ENCODE measurements at regions not wholly inside any gene's neighbourhood (a gene's known extent, or its start where the extent isn't known, plus 50 kb on each side); places are given as distances from the start of the nearest gene placed in this dataset.

DNA sequence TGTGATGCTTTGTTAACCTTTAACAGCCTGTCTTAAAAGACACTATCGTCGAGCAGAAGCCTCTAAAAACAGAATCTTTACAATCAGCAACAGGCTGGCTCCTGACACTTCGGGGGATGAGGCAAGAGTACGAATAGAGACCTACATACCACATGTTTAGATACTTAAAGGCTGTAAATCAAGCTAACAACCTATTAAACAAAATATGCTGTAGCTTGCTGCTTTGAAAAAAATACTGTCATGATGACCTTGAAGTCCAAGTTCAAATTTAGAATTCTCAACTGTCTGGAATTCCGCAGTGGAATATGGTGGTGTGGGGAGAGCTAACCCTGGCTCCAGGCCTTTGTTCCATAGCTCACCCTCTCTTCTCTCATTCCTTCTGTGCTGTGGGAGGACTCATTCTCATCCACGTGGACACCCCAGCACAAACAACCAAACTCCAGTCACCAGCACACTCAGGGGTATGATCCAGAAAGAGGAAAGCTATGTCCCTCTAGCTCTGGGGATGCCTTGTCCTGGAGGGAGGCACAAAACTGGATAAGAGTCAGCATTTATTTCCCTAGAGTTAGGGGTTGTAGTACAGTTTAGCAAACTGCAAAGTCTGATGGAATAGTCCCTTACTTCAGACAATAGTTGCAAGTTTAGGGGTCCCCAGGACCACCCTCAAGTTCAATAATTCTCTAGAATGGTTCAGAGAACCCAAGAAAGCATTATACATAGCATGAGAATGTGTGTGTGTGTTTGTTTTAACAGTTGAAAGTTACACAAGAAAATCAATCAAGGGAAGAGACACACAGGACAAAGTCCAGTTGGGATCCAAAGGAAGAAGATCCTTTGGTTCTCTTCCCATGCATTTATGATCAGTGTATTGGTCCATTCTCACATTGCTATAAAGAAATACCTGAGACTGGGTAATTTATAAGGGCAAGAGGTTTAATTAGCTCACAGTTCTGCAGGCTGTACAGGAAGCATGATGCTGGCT lies 196.1 kb upstream of the SVIL start:
- H2BK120ac ChIP-seq (ENCODE audit: low read depth, low read length, poor library complexity, severe bottlenecking), result no peak overlapping the region
- peaks cover 17% of the 10 kb centered on the region for H3K27me3 Mint-ChIP-seq (ENCODE audit: low read depth)
- H2AK5ac ChIP-seq (ENCODE audit: insufficient read length, low read length), result no peak overlapping the region
- TF ChIP-seq, protein P1, sequence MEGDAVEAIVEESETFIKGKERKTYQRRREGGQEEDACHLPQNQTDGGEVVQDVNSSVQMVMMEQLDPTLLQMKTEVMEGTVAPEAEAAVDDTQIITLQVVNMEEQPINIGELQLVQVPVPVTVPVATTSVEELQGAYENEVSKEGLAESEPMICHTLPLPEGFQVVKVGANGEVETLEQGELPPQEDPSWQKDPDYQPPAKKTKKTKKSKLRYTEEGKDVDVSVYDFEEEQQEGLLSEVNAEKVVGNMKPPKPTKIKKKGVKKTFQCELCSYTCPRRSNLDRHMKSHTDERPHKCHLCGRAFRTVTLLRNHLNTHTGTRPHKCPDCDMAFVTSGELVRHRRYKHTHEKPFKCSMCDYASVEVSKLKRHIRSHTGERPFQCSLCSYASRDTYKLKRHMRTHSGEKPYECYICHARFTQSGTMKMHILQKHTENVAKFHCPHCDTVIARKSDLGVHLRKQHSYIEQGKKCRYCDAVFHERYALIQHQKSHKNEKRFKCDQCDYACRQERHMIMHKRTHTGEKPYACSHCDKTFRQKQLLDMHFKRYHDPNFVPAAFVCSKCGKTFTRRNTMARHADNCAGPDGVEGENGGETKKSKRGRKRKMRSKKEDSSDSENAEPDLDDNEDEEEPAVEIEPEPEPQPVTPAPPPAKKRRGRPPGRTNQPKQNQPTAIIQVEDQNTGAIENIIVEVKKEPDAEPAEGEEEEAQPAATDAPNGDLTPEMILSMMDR (conservative IDR thresholded peaks at IDR 0.05), result no peak
- no peak overlapping the region for H3K4me2 ChIP-seq (ENCODE audit: insufficient read depth, insufficient read length, low read length)
- no peak overlapping the region for H4K5ac ChIP-seq (ENCODE audit: insufficient read length, low read depth, low read length)
- H3K14ac ChIP-seq (ENCODE audit: insufficient read depth, low read length), result no peak overlapping the region
- H4K91ac ChIP-seq (ENCODE audit: insufficient read length, low read depth, low read length), result no peak overlapping the region
- H4K20me1 ChIP-seq (ENCODE audit: control insufficient read depth, insufficient read depth, insufficient read length), result no peaks in the 10 kb centered on the region
- no peak overlapping the region for H4K8ac ChIP-seq (replicated peaks; ENCODE audit: insufficient read length, low read depth, low read length)
- no CpG with 5 or more reads among the region's 6 CpGs for WGBS (ENCODE audit: extremely low coverage, insufficient read length, low lambda C conversion rate)
- no peaks in the 10 kb centered on the region for H3K27me3 ChIP-seq (ENCODE audit: insufficient read depth, low read length)
- H2BK12ac ChIP-seq (ENCODE audit: insufficient read length, low read depth, low read length), result no peak overlapping the region
- H3K27ac Mint-ChIP-seq, result no peak overlapping the region
- H3K9ac ChIP-seq (ENCODE audit: extremely low read depth, insufficient read length, low read length), result no peak overlapping the region
- H3K9me3 ChIP-seq (ENCODE audit: control insufficient read depth, low read depth, low read length), result no peaks in the 10 kb centered on the region
- H2BK5ac ChIP-seq (ENCODE audit: insufficient read length, low read length), result no peak overlapping the region
- H2AFZ ChIP-seq (ENCODE audit: low read length), result no peak overlapping the region
- no peak overlapping the region for H3K27ac ChIP-seq (ENCODE audit: insufficient read length, low read depth, low read length)
- no peak overlapping the region for H3K4ac ChIP-seq (ENCODE audit: low read depth, low read length)
- H3K4me1 ChIP-seq (ENCODE audit: insufficient read depth, low read length), result no peaks in the 10 kb centered on the region; the same call in 1 of the 2 replicates
- H3K9me3 Mint-ChIP-seq, result no peaks in the 10 kb centered on the region; a peak in 1 of 5 replicates
- no peak overlapping the region for H3K4me3 Mint-ChIP-seq
- no peaks in the 10 kb centered on the region for H3K23me2 ChIP-seq (ENCODE audit: insufficient read length, low read depth, low read length, poor library complexity, severe bottlenecking)
- H3K36me3 Mint-ChIP-seq (ENCODE audit: insufficient read depth in 1 of 3, low read depth in 3 of 3), result no peaks in the 10 kb centered on the region
- no peak overlapping the region for H2BK20ac ChIP-seq (ENCODE audit: low read depth, low read length, poor library complexity, severe bottlenecking)
- H3K23ac ChIP-seq (ENCODE audit: insufficient read length, low read depth, low read length), result no peak overlapping the region
- DNase-seq, result no peak
- no peak overlapping the region for H2BK15ac ChIP-seq (ENCODE audit: low read depth, low read length)
- H3K18ac ChIP-seq (ENCODE audit: insufficient read length, low read depth, low read length), result no peak overlapping the region
- no peak overlapping the region for H3K56ac ChIP-seq (ENCODE audit: insufficient read length, low read depth, low read length)
- no peak overlapping the region for H3T11ph ChIP-seq (ENCODE audit: low read length)
- H3K79me2 ChIP-seq (ENCODE audit: insufficient read depth, low read length), result no peaks in the 10 kb centered on the region
- H3K4me1 Mint-ChIP-seq, result peaks cover 8 to 9% of the 10 kb centered on the region in 2 experiments
- H3K79me1 ChIP-seq (ENCODE audit: insufficient read depth, low read depth, low read length, poor library complexity, severe bottlenecking), result no peaks in the 10 kb centered on the region
